A549 (cell line): ENCODE measurements at regions not wholly inside any gene's neighbourhood (a gene's known extent, or its start where the extent isn't known, plus 50 kb on each side); places are given as distances from the start of the nearest gene placed in this dataset.

Experiments
- ATAC-seq, 2 experiments: fragments of 200-7000 bp in 1 of 2; fragments of >200 bp in 1 of 2; cut with Nextera tagmentation in 1 of 2; cut with Tn5 transposase in 1 of 2; 3 replicates each; pipeline versions ENCODE4 v1.8.0 to v1.9.1; 2018 to 2020; ENCODE audit warnings: mild to moderate bottlenecking in 1 of 2, moderate library complexity in 1 of 2
- CTCF ChIA-PET: fragments of 300-600 bp; sonication (Branson Sonifier 250); formaldehyde crosslinking; extraction: SDS; loops from one replicate; lab custom pipeline; 2021; ENCODE audit warnings: antibody characterized with exemption, inconsistent platforms; lab: Yijun Ruan, JAX
- POLR2A ChIA-PET: fragments of 350-600 bp; formaldehyde crosslinking; extraction: SDS; loops from one replicate; lab custom pipeline; 2021; ENCODE audit warnings: antibody characterized with exemption, inconsistent platforms; lab: Yijun Ruan, JAX
- DNase-seq, 2 experiments: peaks; one replicate each; pipeline versions ENCODE4 v3.0.0 to v3.0.0-alpha.2; 2011 to 2016; ENCODE audit warnings: low read depth in 1 of 2, low spot score in 1 of 2
- FAIRE-seq: peaks from 2 replicates; lab custom pipeline; 2011; peaks lifted over from hg19 to GRCh38; lab: Jason Lieb, UNC
- H3K27ac ChIP-seq, 2 experiments: fragments of >200 bp; sonication (Bioruptor Twin); formaldehyde crosslinking; 3 replicates each; pipeline ENCODE4 v1.5.1; 2016 to 2017
- H3K4me1 ChIP-seq: fragments of >200 bp; sonication (Bioruptor Twin); formaldehyde crosslinking; 3 replicates; pipeline ENCODE4 v1.6.1; 2016
- H3K4me2 ChIP-seq: fragments of >200 bp; sonication (Bioruptor Twin); formaldehyde crosslinking; 3 replicates; pipeline ENCODE4 v1.6.1; 2016
- H3K4me3 ChIP-seq: fragments of >200 bp; sonication (Bioruptor Twin); formaldehyde crosslinking; 3 replicates; pipeline ENCODE4 v1.5.1; 2016
- H3K9me3 ChIP-seq: fragments of >200 bp; sonication (Bioruptor Twin); formaldehyde crosslinking; 3 replicates; pipeline ENCODE4 v1.6.1; 2016
- BHLHE40 ChIP-seq: IDR thresholded peaks from 2 replicates; pipeline ENCODE4 v1.6.1; 2012; ENCODE audit warnings: low read depth, low read length, inconsistent platforms
- CBX2 ChIP-seq: fragments of 200-600 bp; sonication (generic); IDR thresholded peaks from 2 replicates; pipeline ENCODE4 v1.6.1; 2016; ENCODE audit warnings: low read depth, mild to moderate bottlenecking, borderline replicate concordance
- CTCF ChIP-seq: fragments of >200 bp; sonication (Bioruptor Twin); formaldehyde crosslinking; IDR thresholded peaks from 3 replicates; pipeline ENCODE4 v1.5.1; 2016
- EHF ChIP-seq: fragments of 250-450 bp; sonication (Bioruptor Pico); IDR thresholded peaks from 2 replicates; pipeline ENCODE4 v1.5.0; 2020; ENCODE audit warnings: mild to moderate bottlenecking
- EHMT2 ChIP-seq: fragments of 200-600 bp; sonication (generic); IDR thresholded peaks from 2 replicates; pipeline ENCODE4 v1.6.1; 2016; ENCODE audit warnings: antibody characterized with exemption, low read depth, mild to moderate bottlenecking, moderate library complexity
- ESRRA ChIP-seq: fragments of 150-350 bp; IDR thresholded peaks from 2 replicates; pipeline ENCODE4 v1.6.1; 2014; ENCODE audit warnings: mild to moderate bottlenecking, low read length, borderline replicate concordance
- FOSB ChIP-seq: fragments of 250-450 bp; sonication (Bioruptor Pico); IDR thresholded peaks from 2 replicates; pipeline ENCODE4 v1.5.0; 2020; ENCODE audit warnings: mild to moderate bottlenecking, moderate library complexity
- FOSL2 ChIP-seq, 2 experiments: fragments of 450-650 bp in 1 of 2; fragments of >200 bp in 1 of 2; sonication (Bioruptor Twin) in 1 of 2; formaldehyde crosslinking; IDR thresholded peaks; 2 replicates each; pipeline versions ENCODE4 v1.5.0 to v1.6.1; 2016 to 2020; ENCODE audit warnings: mild to moderate bottlenecking in 1 of 2, moderate library complexity in 1 of 2
- HEYL ChIP-seq: fragments of 250-450 bp; sonication (Bioruptor Pico); IDR thresholded peaks from 2 replicates; pipeline ENCODE4 v1.8.0; 2021; ENCODE audit warnings: mild to moderate bottlenecking, moderate library complexity
- HOXB13 ChIP-seq: fragments of 250-450 bp; sonication (Bioruptor Pico); IDR thresholded peaks from 2 replicates; pipeline ENCODE4 v1.5.0; 2020; ENCODE audit warnings: low read depth, mild to moderate bottlenecking, moderate library complexity
- NR3C1 ChIP-seq: fragments of >200 bp; sonication (Bioruptor Twin); formaldehyde crosslinking; IDR thresholded peaks from 3 replicates; pipeline ENCODE4 v1.6.1; 2017
- POLR2AphosphoS2 ChIP-seq: conservative IDR thresholded peaks from 2 replicates; pipeline ENCODE4 v1.6.1; 2012; ENCODE audit warnings: low read length, improper control_type of control experiment, inconsistent platforms
- RARB ChIP-seq: fragments of 250-450 bp; sonication (Bioruptor Pico); IDR thresholded peaks from 2 replicates; pipeline ENCODE4 v1.8.0; 2021; ENCODE audit warnings: mild to moderate bottlenecking, moderate library complexity
- RNF2 ChIP-seq: fragments of 200-600 bp; sonication (generic); IDR thresholded peaks from 2 replicates; pipeline ENCODE4 v1.6.1; 2016; ENCODE audit warnings: low read depth, mild to moderate bottlenecking, antibody characterized with exemption, moderate library complexity, borderline replicate concordance
- SREBF2 ChIP-seq: fragments of 450-650 bp; IDR thresholded peaks from 2 replicates; pipeline ENCODE4 v1.6.1; 2014; ENCODE audit warnings: mild to moderate bottlenecking, moderate library complexity
- ZC3H11A ChIP-seq: fragments of 450-650 bp; IDR thresholded peaks from 2 replicates; pipeline ENCODE4 v1.6.1; 2014; ENCODE audit warnings: antibody characterized with exemption, mild to moderate bottlenecking
- WGBS: methylation state at CpG from one replicate; pipeline ENCODE4 v1.1.6; 2017; ENCODE audit errors: missing lambda C conversion rate; 5-methylcytosine and 5-hydroxymethylcytosine counted together
- TF ChIP-seq, protein P1 (sequence below): IDR thresholded peaks from 2 replicates; pipeline ENCODE4 v1.6.1; 2012
- TF ChIP-seq, protein P2 (sequence below): IDR thresholded peaks from 2 replicates; pipeline ENCODE4 v1.6.1; 2012

- ChIA-PET CTCF (no interaction called here), POLR2A (no interaction called here)
- Histone ChIP-seq H3K27ac (no peak overlapping the region), H3K4me2 (no peak overlapping the region), H3K4me1 (no peaks in the 10 kb centered on the region), H3K9me3 (no peaks in the 10 kb centered on the region), H3K4me3 (no peak overlapping the region)
- DNase-seq (no peak), FAIRE-seq (no peak), ATAC-seq (no peak)
- TF ChIP-seq RNF2, result no peak
- no peak for TF ChIP-seq BHLHE40
- no peak for TF ChIP-seq FOSB
- no peak for TF ChIP-seq CTCF
- TF ChIP-seq SREBF2, result no peak
- TF ChIP-seq ESRRA, result no peak
- TF ChIP-seq, protein P1, sequence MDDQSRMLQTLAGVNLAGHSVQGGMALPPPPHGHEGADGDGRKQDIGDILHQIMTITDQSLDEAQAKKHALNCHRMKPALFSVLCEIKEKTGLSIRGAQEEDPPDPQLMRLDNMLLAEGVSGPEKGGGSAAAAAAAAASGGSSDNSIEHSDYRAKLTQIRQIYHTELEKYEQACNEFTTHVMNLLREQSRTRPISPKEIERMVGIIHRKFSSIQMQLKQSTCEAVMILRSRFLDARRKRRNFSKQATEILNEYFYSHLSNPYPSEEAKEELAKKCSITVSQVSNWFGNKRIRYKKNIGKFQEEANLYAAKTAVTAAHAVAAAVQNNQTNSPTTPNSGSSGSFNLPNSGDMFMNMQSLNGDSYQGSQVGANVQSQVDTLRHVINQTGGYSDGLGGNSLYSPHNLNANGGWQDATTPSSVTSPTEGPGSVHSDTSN, result no peak
- TF ChIP-seq ZC3H11A, result no peak
- no peak for TF ChIP-seq HEYL (CRISPR knock-in tag)
- no peak for TF ChIP-seq EHMT2
- TF ChIP-seq CBX2, result no peak
- 60% methylated on average over 3 of the region's 4 CpGs for whole genome bisulfite sequencing
These were observed 140.9 kb downstream of the RHOU start for GRCh38 chr1:228876187-228876586.

- Histone ChIP-seq H3K4me1 (no peaks in the 10 kb centered on the region), H3K4me3 (no peak overlapping the region), H3K4me2 (no peak overlapping the region), H3K27ac (no peak overlapping the region), H3K9me3 (no peaks in the 10 kb centered on the region)
- ChIA-PET POLR2A (no interaction called here), CTCF (interaction anchor here (1.1 kb wide), 1 partner anchor 348 kb away, joined by 4 read pairs; no protein-coding TSS in a partner anchor)
- DNase-seq (no peak), FAIRE-seq (no peak), ATAC-seq (no peak)
- no peak for TF ChIP-seq EHF (CRISPR knock-in tag)
- TF ChIP-seq HOXB13 (CRISPR knock-in tag), result no peak
- TF ChIP-seq FOSL2 (IDR thresholded peaks at IDR 0.05), result no peak
- no peak for TF ChIP-seq FOSL2 (CRISPR knock-in tag; IDR thresholded peaks at IDR 0.05)
- WGBS, result 68% methylated on average over 2 of the region's 2 CpGs
These were observed 143.9 kb downstream of the RHOU start for GRCh38 chr1:228879164-228879563.

- ATAC-seq, result no peak
- H3K4me2 ChIP-seq, result no peak overlapping the region
- ChIA-PET CTCF (interaction anchor here (0.7 to 1.5 kb wide), 5 partner anchors 12 to 336 kb away, joined by 3 to 5 read pairs (median 3); partner anchors contain the start of gene RHOU), POLR2A (no interaction called here)
- H3K4me1 ChIP-seq, result no peaks in the 10 kb centered on the region
- DNase-seq, result no peak
- H3K9me3 ChIP-seq, result no peaks in the 10 kb centered on the region
- H3K27ac ChIP-seq, result no peak overlapping the region
- no peak overlapping the region for H3K4me3 ChIP-seq
- TF ChIP-seq FOSL2 (IDR thresholded peaks at IDR 0.05) (no peak), FOSL2 (CRISPR knock-in tag; IDR thresholded peaks at IDR 0.05) (no peak), NR3C1 (no peak), POLR2AphosphoS2 (no peak), RARB (CRISPR knock-in tag) (no peak)
- TF ChIP-seq, protein P2, sequence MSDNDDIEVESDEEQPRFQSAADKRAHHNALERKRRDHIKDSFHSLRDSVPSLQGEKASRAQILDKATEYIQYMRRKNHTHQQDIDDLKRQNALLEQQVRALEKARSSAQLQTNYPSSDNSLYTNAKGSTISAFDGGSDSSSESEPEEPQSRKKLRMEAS, result no peak
- FAIRE-seq, result no peak
- WGBS, result 61% methylated on average over 4 of the region's 4 CpGs
These were observed 146.9 kb downstream of the RHOU start for GRCh38 chr1:228882041-228882770.
